Fibroblast of skin of right quadriceps (primary cell): ENCODE measurements at regions not wholly inside any gene's neighbourhood (a gene's known extent, or its start where the extent isn't known, plus 50 kb on each side); places are given as distances from the start of the nearest gene placed in this dataset.
"Not testable (repeated sequence)": the region's sequence is repeated elsewhere in the genome, so short reads cannot be mapped to it uniquely, and the experiment has no call there.

Source experiments
- DNase-seq: peaks from one replicate; pipeline ENCODE4 v3.0.0-alpha.2; 2013

- DNase-seq = no peak
Observed at GRCh38 chr2:176777262-176777661, 435.3 kb upstream of the HNRNPA3 start.

DNA sequence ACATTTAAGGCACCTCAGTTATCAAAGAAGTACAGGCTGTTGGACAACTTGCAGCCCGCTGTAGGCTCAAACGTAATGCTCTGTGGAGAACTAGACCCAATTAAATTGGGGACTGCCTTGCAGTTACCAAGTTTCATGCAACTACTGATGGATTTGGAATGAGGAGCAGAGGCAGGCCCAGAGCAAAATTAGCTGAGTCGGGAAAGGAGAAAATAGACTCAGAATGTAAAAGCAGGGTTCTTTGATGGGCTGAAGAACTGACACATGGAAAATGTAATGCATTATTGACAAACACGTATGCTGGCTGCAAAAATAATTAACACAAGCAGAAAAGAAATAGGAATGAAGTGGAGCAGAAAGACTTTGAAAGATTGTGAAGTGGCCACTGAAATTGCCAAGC, 432.7 kb upstream of the HNRNPA3 start:
- DNase-seq = no peak

- no peak for DNase-seq
Observed at GRCh38 chr2:176780348-176780747, 432.2 kb upstream of the HNRNPA3 start.

DNA sequence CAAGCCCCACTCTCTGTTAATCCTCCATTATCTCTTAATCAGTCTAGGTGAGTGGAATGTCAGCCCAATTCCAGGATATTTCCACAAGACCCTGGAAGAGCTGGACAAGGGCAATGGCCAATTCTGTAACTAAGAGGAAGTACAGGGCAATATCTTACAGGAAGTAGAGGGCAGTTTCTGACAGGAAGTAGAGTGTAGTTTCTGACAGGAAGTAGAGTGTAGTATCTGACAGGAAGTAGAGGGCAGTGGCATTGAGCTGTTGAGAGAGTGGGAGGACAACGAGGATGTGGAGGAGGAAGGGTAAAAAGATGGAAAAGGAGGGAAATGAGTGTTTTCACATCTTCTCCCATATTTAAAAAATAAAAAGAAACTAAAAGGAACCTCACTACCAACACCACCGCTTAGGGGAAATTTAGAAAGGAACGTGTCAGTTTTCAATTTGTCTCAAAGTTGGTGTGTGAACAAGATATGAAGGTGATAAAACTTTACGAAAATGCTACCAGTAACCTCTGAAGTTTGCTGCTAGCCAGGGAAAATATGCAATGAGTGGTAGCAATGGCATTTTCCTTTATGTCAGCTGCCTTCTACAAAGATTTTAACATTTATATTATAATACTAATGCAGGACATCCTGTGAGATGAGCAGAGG, 430.9 kb upstream of the HNRNPA3 start:
- no peak for DNase-seq

GRCh38 chr2:176784633-176785200, 427.9 kb upstream of the HNRNPA3 start:
- DNase-seq = no peak

- peak; percentile 59 for DNase-seq
Observed at GRCh38 chr2:176789751-176790150, 422.8 kb upstream of the HNRNPA3 start.

- DNase-seq = no peak
Observed at GRCh38 chr2:176790468-176790867, 422.1 kb upstream of the HNRNPA3 start.

DNA sequence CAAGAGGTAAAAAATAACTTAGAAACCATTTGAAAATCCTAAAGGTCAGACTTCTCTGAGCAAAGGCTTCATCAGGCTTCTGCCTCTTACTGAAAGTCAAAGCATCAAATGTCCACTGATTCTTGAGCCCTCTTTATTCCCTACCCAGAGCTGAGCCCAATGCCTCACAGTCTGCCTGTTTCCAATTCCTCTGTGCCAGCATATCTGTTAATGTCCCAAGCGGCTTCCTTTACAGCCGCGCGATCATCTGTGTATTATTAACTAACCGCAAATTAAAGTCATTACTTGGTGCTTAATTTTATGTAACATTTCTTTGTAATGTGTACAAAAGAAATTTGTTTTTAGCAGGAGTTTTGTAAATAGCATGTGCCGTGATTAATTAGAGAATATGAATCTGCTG, 418.8 kb upstream of the HNRNPA3 start:
- no peak for DNase-seq

DNA sequence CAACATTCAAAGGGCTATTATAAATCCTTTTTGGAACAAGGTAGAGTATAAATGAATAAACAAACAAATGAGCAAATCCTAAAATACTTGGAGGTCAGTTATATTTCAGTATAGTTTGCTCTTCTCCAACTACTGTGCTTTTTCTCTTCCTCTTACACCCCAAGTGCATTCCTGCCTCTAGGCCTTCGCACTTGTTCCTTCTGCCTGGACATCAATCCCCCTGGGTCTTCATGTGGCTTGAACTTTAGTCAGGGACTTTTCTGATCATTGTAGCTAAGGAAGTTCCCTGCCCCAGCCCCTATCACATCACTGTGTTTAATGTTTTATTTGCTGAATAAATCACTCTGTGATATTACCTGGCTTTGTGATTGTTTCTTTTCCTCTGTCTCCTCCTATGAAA, 418.2 kb upstream of the HNRNPA3 start:
- DNase-seq = no peak

- DNase-seq = no peak
Observed at GRCh38 chr2:176795823-176796222, 416.8 kb upstream of the HNRNPA3 start.

DNA sequence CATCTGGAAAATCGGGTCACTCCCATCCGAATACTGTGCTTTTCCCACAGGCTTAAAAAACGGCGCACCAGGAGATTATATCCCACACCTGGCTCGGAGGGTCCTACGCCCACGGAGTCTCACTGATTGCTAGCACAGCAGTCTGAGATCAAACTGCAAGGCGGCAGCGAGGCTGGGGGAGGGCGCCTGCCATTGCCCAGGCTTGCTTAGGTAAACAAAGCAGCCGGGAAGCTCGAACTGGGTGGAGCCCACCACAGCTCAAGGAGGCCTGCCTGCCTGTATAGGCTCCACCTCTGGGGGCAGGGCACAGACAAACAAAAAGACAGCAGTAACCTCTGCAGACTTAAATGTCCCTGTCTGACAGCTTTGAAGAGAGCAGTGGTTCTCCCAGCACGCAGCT, 415.9 kb upstream of the HNRNPA3 start:
- DNase-seq = not testable (repeated sequence)

DNA sequence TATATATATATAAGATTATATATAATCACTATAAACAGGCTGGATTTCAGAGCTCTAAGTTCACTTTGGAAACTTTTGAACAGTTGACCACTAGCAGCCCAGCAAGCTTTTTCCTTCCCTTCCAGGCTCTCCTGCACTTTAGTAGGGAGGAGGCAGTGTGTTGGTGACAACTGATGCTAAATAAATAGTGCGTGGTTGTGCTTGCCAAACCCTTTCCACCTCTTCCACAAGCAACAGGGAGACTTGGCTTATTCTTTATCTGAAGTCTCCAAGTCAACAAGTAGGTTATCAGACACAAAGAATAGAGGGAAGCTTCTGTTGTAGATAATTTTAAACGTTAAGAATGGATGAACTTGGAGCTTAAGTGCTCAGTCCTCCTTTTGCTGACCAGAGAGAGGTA, 408.2 kb upstream of the HNRNPA3 start:
- DNase-seq = no peak

DNA sequence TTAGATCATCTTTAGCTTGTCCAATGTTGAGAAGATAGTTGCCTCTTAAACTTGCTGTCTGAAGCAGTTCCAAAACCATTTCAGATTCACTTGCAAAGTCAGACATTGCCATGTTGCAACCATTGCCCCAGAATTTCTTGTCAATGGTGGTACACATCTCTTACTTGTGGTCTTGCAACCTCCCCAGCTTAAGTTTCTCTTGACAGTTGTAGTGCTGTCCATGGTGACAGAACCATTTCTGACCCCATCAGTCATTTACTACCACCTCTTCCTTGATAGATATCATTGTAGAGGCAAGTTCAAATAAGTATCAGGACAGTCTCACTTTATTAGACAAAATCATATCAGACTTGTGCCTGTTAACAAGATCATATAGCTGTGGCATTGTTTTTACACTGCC, 407.2 kb upstream of the HNRNPA3 start:
- DNase-seq = no peak

GRCh38 chr2:176812246-176812775, 400.3 kb upstream of the HNRNPA3 start:
- DNase-seq = no peak

- DNase-seq = no peak
Observed at GRCh38 chr2:176813156-176813555, 399.4 kb upstream of the HNRNPA3 start.

- DNase-seq = no peak
Observed at GRCh38 chr2:176813621-176814049, 399.0 kb upstream of the HNRNPA3 start.

- no peak for DNase-seq
Observed at GRCh38 chr2:176814274-176814673, 398.3 kb upstream of the HNRNPA3 start.

DNA sequence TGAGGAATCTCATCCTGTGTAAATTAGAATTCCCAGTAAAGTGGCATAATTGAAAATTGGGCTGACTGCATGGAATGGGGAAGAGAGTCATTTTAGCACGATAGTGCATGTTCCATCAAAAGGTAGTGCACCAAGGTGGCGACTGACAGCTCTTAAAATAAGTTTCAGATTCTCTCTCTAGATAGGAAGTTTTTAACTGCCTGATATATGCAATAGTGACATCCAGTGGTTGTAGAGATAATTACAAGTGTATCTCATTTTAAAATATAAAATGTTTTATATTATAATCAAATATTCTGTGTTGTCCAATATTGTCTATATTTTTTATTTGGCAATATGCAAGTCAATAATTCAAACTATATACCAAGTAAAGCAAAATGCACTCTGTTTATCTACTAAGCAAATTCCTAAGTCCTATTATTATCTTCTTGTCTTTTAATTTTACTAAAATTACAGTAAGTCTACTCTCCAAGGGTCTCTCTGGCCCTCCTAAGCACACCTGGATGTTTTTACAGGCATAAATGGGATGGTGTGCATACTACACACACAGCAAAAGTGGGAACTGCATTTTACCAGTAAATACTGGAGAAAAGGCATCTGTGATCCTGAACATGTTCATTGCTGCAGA, 397.7 kb upstream of the HNRNPA3 start:
- DNase-seq = peak; percentile 27

DNA sequence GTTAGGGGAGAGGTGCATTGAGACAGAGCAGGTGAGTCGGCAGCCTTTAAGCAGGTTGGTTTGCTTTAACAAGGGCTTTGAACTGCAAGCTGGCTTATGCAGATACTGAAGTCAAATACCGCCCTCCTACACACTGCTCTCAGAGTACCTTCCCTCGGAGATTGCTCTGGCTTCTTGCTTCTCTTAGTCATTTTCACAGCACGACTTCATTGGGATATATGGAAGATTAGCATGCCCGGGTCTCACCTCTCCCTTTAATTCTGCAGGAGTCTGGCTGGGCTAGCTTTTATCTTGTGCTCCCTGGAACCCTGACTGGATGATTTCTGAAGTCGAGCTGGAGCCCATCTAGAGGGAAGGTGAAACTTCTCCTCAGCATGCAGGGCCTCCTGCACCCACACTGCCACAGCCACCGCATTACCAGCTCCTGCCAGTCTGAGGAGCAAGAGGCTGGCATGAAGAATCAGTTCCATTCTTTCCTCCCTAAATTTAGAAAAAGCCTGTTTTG, 395.5 kb upstream of the HNRNPA3 start:
- no peak for DNase-seq

DNA sequence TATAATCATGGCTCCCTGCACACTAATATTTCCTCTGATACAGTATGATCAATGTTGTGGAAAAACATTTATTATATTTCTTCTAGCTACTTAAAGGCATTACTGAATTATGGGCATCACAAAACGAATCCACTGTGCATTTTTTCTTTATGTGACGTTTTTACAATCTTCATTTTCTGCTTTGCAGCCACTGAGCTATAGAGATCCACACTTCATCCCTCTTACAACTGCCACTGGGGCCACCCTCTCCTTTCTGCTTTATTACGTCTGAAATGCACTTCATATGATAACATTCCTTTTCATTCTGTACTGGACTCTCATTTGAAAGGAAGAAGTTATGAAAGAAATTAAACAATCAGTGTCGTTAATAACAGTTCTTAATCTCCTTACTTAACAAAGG, 394.5 kb upstream of the HNRNPA3 start:
- no peak for DNase-seq

DNA sequence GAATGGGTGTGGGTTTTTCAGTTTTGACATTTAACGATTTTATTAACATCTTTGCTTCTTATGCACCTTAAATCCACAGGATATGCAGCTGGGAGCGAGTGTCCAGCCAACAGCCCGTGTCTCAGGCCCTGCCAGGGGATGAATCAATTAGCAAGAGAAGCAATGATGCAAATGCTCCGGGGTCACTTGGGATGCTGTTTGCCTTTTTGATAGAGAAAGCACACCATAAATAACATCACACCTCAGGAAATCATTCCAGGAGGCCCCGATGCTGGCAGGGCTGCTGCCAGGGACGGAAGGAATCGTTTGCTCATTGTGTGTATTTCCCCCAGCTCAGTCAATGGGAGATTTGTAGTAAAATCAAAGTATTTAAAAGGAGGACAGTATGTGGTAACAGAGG, 394.0 kb upstream of the HNRNPA3 start:
- no peak for DNase-seq

DNA sequence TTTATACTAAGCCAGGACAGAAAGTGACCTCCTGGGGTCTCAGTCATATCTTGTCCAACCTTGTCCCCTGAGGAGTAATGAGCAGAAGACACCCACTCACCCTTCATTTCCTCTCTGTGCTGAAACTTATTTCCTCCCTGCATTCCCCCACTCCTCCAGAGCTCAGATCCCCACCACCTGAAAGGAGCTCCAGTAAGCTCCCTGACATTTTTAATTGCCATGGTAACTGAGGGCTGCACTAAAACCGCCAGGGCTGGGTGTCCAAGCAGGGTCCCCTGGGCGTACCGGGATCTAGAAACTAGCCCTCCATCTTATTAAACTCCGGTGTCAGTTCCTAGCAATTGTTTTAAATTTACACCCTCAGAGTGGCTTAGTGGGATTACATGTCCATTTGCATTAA, 393.3 kb upstream of the HNRNPA3 start:
- no peak for DNase-seq

- DNase-seq = no peak
Observed at GRCh38 chr2:176820371-176820932, 392.1 kb upstream of the HNRNPA3 start.

DNA sequence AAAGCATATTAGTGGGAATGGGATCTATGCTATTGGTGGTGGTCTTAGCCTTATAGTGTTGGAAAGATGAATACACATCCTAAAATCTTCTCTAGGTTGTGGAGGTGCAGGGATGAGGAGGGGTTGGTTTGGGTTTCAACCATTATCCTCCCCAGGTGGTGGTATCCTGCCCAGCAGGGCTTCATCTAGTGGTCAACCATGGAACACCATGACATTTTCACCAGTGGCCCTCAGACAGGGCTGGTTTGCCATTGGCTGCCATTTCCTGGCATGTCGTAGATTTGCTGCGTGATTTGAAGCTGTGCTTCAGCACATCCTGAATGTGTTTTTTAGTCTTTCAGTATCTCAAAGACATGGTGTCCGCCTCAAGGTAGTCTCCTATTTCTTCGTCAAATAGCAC, 391.2 kb upstream of the HNRNPA3 start:
- DNase-seq = no peak
